SJCRH30 (cell line): ENCODE measurements at regions not wholly inside any gene's neighbourhood (a gene's known extent, or its start where the extent isn't known, plus 50 kb on each side); places are given as distances from the start of the nearest gene placed in this dataset.
A peak's percentile ranks its signal among the peaks of the same experiment; 100 is the strongest.

Source experiments
- DNase-seq, 2 experiments: peaks; one replicate each; pipeline ENCODE4 v3.0.0-alpha.2; 2015 to 2020
- H3K27ac ChIP-seq: fragments of 250-450 bp; sonication (Bioruptor Pico); 2 replicates; pipeline ENCODE4 v1.5.1; 2020; ENCODE audit warnings: mild to moderate bottlenecking, moderate library complexity
- H3K27me3 ChIP-seq: fragments of 250-450 bp; sonication (Bioruptor Pico); 2 replicates; pipeline ENCODE4 v1.5.1; 2020; ENCODE audit warnings: mild to moderate bottlenecking, moderate library complexity
- H3K36me3 ChIP-seq: fragments of 250-450 bp; sonication (Bioruptor Pico); 2 replicates; pipeline ENCODE4 v1.5.1; 2020; ENCODE audit warnings: mild to moderate bottlenecking, moderate library complexity
- H3K4me1 ChIP-seq: fragments of 250-450 bp; sonication (Bioruptor Pico); 2 replicates; pipeline ENCODE4 v1.5.1; 2020; ENCODE audit warnings: mild to moderate bottlenecking, moderate library complexity
- H3K4me3 ChIP-seq: fragments of 250-450 bp; sonication (Bioruptor Pico); 2 replicates; pipeline ENCODE4 v1.5.1; 2020; ENCODE audit warnings: mild to moderate bottlenecking, moderate library complexity
- H3K9me3 ChIP-seq: fragments of 250-450 bp; sonication (Bioruptor Pico); replicated peaks from 2 replicates; pipeline ENCODE4 v1.5.1; 2020; ENCODE audit warnings: mild to moderate bottlenecking, moderate library complexity

GRCh38 chr9:81092057-81092456 is 597.3 kb downstream of the TLE1 start:
- Histone ChIP-seq H3K4me3 (no peak overlapping the region), H3K27ac (no peak overlapping the region), H3K4me1 (no peaks in the 10 kb centered on the region; the same call in 1 of the 2 replicates), H3K27me3 (no peaks in the 10 kb centered on the region), H3K9me3 (peaks cover 17% of the 10 kb centered on the region; the same call in 1 of the 2 replicates), H3K36me3 (no peaks in the 10 kb centered on the region)
- no peak for DNase-seq

DNA sequence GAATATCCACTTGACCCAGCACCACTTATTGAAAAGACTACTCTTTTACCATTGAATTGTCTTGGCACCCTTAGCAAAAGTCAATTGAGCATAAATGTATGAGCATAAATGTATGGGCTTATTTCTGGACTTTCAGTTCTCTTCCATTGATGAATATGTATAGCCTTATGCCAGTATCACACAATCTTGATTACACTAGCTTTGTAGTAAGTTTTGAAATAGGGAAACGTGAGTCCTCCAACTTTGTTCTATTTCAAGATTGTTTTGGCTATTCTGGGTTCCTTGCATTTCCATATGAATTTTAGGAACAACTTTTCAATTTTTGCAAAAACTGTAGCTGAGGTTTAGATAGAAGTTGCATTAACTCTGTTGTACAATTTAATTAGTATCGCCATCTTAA is 601.0 kb downstream of the TLE1 start:
- Histone ChIP-seq H3K36me3 (no peaks in the 10 kb centered on the region), H3K4me1 (peaks cover 35% of the 10 kb centered on the region), H3K9me3 (0 out of 2 replicates have a peak, but pooled peaks cover 11% of the 10 kb centered on the region), H3K4me3 (no peak overlapping the region), H3K27me3 (no peaks in the 10 kb centered on the region), H3K27ac (no peak overlapping the region)
- DNase-seq: no peak

GRCh38 chr9:81086416-81086815 is 602.9 kb downstream of the TLE1 start:
- Histone ChIP-seq H3K36me3 (no peaks in the 10 kb centered on the region), H3K4me1 (peaks cover 37% of the 10 kb centered on the region), H3K4me3 (no peak overlapping the region), H3K9me3 (0 out of 2 replicates have a peak, but pooled peaks cover 4% of the 10 kb centered on the region), H3K27ac (0 out of 2 replicates have a peak overlapping the region, but pooled peaks have one; percentile 6), H3K27me3 (no peaks in the 10 kb centered on the region)
- peak; percentile 14 to 66 for DNase-seq

DNA sequence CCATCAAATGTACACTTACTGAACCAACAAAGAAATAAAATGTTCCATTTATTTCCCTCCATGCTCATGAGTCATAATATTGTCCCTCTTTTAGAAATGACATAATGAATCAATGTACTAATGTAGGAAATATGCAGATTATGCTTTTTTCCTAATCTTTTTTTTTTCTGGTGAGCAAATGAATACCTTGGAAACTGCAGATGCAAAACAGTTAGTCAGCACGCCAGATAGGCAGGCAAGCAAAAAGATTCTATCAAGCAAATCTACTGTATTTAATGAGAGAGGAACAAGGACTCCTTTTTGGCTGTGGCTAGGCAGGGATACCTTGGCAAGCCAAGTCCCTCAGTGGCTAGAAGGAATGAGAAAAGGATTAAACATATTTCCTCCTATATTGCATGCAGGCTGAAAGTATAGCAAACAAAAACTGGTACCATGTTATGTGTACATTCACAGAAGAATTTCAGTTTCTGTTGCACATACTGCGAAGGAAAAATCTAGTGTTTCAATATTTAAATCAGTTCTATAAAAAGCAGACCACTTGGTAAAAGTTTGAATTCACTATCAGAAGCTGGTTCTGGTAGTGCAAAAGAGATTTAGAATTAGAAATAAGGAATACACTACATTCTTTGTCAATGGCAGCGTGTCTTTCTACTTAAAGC is 605.4 kb downstream of the TLE1 start:
- no peaks in the 10 kb centered on the region for H3K36me3 ChIP-seq
- H3K4me1 ChIP-seq: peaks cover 37% of the 10 kb centered on the region
- H3K9me3 ChIP-seq: 0 out of 2 replicates have a peak, but pooled peaks cover 4% of the 10 kb centered on the region
- no peak overlapping the region for H3K4me3 ChIP-seq
- no peak overlapping the region for H3K27ac ChIP-seq
- H3K27me3 ChIP-seq: no peaks in the 10 kb centered on the region
- DNase-seq: peak in 1 of 2 experiments; percentile 18

GRCh38 chr9:81083067-81083466 is 606.3 kb downstream of the TLE1 start:
- 0 out of 2 replicates have a peak, but pooled peaks cover under 1% of the 10 kb centered on the region for H3K9me3 ChIP-seq
- no peak overlapping the region for H3K27ac ChIP-seq
- peaks cover 37% of the 10 kb centered on the region for H3K4me1 ChIP-seq
- no peaks in the 10 kb centered on the region for H3K36me3 ChIP-seq
- H3K27me3 ChIP-seq: no peaks in the 10 kb centered on the region
- no peak overlapping the region for H3K4me3 ChIP-seq
- DNase-seq: peak; percentile 47 to 71

GRCh38 chr9:81082221-81082620 is 607.1 kb downstream of the TLE1 start:
- Histone ChIP-seq H3K4me1 (peaks cover 37% of the 10 kb centered on the region), H3K27ac (no peak overlapping the region), H3K27me3 (no peaks in the 10 kb centered on the region), H3K9me3 (no peaks in the 10 kb centered on the region), H3K4me3 (no peak overlapping the region), H3K36me3 (no peaks in the 10 kb centered on the region)
- no peak for DNase-seq

DNA sequence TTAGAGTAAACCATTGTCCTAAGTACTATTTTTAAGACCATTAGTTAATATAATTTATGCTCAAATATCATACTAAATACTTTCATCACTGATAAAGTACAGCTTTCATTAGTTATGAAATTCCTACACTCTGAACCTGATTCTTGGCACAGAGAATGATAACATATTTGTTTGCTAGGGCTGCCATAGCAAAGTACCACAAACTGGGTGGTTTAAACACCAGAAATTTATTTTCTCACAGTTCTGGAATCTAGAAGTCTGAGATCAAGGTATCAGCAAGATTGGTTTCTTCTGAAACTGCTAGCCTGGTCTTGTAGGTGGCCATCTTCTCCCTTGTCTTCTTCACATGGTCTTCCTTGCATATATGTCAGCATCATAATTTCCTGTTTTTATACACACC is 608.4 kb downstream of the TLE1 start:
- Histone ChIP-seq H3K4me1 (peaks cover 30% of the 10 kb centered on the region), H3K36me3 (no peaks in the 10 kb centered on the region), H3K4me3 (no peak overlapping the region), H3K27ac (no peak overlapping the region), H3K9me3 (no peaks in the 10 kb centered on the region), H3K27me3 (no peaks in the 10 kb centered on the region)
- no peak for DNase-seq

- Histone ChIP-seq H3K4me3 (no peak overlapping the region), H3K27me3 (no peaks in the 10 kb centered on the region), H3K36me3 (no peaks in the 10 kb centered on the region), H3K9me3 (no peaks in the 10 kb centered on the region), H3K27ac (no peak overlapping the region), H3K4me1 (peaks cover 23% of the 10 kb centered on the region)
- no peak for DNase-seq
Observed at GRCh38 chr9:81080185-81080584, 609.2 kb downstream of the TLE1 start.

GRCh38 chr9:81079055-81079454 is 610.3 kb downstream of the TLE1 start:
- Histone ChIP-seq H3K27ac (no peak overlapping the region), H3K27me3 (no peaks in the 10 kb centered on the region), H3K4me3 (no peak overlapping the region), H3K9me3 (no peaks in the 10 kb centered on the region), H3K4me1 (peaks cover 11% of the 10 kb centered on the region), H3K36me3 (no peaks in the 10 kb centered on the region)
- no peak for DNase-seq

DNA sequence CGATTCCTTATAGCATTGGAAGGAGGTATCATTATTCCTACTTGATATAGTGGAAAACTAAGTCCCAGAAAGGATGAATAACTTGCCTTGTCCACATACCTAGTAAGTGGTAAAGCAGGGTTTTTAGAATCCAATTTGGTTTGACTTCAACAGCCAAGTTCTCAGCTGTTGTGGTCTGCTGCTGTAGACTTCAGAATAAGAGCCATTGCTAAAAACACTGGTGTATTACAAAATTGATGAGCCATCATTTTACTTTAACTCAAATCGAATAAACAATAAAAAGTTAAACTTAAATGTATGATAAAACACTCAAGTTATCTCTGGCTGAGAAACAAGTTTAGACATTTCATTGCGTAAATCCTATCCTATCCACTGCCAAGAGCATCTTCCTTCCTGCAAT is 610.8 kb downstream of the TLE1 start:
- H3K36me3 ChIP-seq: no peaks in the 10 kb centered on the region
- no peak for DNase-seq
- peaks cover 6% of the 10 kb centered on the region for H3K4me1 ChIP-seq
- H3K4me3 ChIP-seq: no peak overlapping the region
- H3K27me3 ChIP-seq: no peaks in the 10 kb centered on the region
- H3K9me3 ChIP-seq: no peaks in the 10 kb centered on the region
- no peak overlapping the region for H3K27ac ChIP-seq

GRCh38 chr9:81077572-81077971 is 611.8 kb downstream of the TLE1 start:
- Histone ChIP-seq H3K36me3 (no peaks in the 10 kb centered on the region), H3K27me3 (no peaks in the 10 kb centered on the region), H3K27ac (no peak overlapping the region), H3K9me3 (no peaks in the 10 kb centered on the region), H3K4me1 (peaks cover 3% of the 10 kb centered on the region; the same call in 1 of the 2 replicates), H3K4me3 (no peak overlapping the region)
- DNase-seq: no peak

DNA sequence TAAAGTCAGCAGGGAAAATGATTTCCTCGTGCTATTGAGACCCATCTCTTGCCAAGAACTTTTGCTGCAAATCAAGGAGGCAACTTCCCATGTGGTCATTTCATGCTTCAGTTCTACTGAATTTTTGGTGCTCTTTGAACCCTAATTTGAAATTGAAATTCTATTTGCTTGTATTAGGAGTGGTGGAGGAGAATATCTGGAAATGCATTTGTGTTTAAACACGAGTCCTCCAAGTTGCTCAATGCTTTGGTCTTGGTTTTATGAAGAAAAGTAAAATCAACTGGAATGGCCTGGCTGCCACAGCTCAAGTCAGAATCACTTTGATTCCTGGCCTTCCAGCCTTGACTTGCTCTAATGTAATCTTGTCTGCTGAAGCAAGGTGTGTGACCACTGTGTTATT is 613.2 kb downstream of the TLE1 start:
- Histone ChIP-seq H3K27ac (no peak overlapping the region), H3K27me3 (no peaks in the 10 kb centered on the region), H3K4me3 (no peak overlapping the region), H3K4me1 (peaks cover 3% of the 10 kb centered on the region; the same call in 1 of the 2 replicates), H3K9me3 (no peaks in the 10 kb centered on the region), H3K36me3 (no peaks in the 10 kb centered on the region)
- DNase-seq: no peak

DNA sequence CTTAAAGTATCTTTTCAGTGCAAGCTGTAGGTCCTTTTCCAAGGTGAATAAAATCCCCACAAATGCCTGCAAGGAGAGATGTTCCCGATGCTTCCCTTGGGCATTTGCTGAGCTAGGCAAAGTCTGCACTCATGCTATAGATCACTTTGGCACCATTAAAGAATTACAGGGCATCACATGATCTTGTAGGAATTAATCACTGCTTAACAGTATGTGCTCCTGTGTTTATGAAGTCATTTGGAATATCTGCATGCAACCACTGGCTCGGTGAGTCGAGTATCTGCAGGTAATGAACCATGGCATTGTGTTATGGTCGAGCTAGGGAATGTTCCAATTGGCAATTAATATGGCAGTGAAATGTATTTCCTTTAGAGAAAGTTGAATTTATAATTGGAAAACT is 615.1 kb downstream of the TLE1 start:
- Histone ChIP-seq H3K27ac (no peak overlapping the region), H3K4me3 (no peak overlapping the region), H3K4me1 (peaks cover 3% of the 10 kb centered on the region; the same call in 1 of the 2 replicates), H3K36me3 (no peaks in the 10 kb centered on the region), H3K9me3 (no peaks in the 10 kb centered on the region), H3K27me3 (no peaks in the 10 kb centered on the region)
- DNase-seq: no peak

DNA sequence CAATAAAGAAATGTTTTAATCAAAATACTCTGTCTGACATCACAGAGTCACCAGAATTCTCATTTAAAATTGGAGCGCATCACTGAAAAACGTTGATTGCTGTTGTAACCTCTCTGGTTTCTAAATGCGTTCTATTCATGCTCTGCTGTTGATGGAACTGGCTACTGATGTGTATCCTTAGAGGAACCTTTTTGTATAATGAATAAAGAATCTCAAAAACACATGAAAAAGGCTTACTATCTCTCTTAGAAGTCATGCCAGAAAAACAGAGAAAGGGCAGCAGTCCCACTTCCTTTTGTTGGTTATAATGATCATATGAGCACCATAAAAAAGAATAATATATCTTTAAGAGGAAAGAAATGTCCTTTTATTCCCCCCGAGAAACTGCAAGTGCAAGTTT is 615.5 kb downstream of the TLE1 start:
- Histone ChIP-seq H3K4me1 (peaks cover 3% of the 10 kb centered on the region; the same call in 1 of the 2 replicates), H3K27ac (no peak overlapping the region), H3K4me3 (no peak overlapping the region), H3K27me3 (no peaks in the 10 kb centered on the region), H3K36me3 (no peaks in the 10 kb centered on the region), H3K9me3 (no peaks in the 10 kb centered on the region)
- DNase-seq: no peak

DNA sequence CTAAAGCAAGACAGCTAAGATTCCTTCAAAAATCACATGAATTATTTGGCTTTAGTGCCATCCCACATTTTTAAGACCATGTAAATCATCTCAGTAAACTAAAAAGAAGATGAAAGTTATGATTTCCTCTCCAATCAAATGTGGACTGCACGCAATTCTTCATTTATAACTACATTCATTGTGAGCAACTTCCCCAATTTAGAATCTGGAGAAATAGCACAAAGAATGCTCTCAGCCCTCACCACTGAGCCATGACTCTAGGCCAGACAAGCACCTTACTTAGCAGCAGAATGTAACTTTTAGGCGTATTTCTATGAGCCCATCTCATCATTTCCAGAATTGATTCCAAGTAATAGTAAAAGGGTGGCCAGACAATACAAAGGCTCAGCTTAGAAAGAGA is 616.6 kb downstream of the TLE1 start:
- Histone ChIP-seq H3K36me3 (no peaks in the 10 kb centered on the region), H3K27ac (no peak overlapping the region), H3K4me1 (peaks cover 3% of the 10 kb centered on the region; the same call in 1 of the 2 replicates), H3K27me3 (no peaks in the 10 kb centered on the region), H3K4me3 (no peak overlapping the region), H3K9me3 (no peaks in the 10 kb centered on the region)
- no peak for DNase-seq

DNA sequence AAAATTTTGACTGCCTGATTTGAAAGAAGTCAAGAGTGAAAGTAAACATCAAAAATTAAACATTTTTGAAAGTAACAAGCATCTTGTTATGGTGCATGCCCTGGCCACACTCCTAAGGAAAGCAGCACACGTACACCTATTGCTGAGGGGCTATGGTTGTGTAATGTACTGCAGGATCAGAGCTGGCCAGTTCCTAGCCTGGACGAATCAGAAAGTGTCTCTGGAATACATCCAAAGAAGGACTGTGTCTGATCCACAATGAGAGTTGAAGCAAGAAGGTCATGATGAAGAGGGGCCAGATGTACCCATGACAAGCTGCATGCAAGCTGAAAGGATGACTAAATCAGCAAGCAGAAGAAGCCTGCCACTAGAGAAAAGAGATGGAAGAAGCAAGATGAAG is 618.2 kb downstream of the TLE1 start:
- Histone ChIP-seq H3K9me3 (no peaks in the 10 kb centered on the region), H3K36me3 (no peaks in the 10 kb centered on the region), H3K4me3 (no peak overlapping the region), H3K27ac (no peak overlapping the region), H3K27me3 (no peaks in the 10 kb centered on the region), H3K4me1 (no peaks in the 10 kb centered on the region)
- no peak for DNase-seq
